Common myeloid progenitor, CD34-positive (primary cell): ENCODE measurements at regions not wholly inside any gene's neighbourhood (a gene's known extent, or its start where the extent isn't known, plus 50 kb on each side); places are given as distances from the start of the nearest gene placed in this dataset.

ENCODE experiments used
- CTCF ChIA-PET: fragments of 350-600 bp; sonication (Branson Sonifier 250); formaldehyde crosslinking; loops from one replicate; lab custom pipeline; 2021; ENCODE audit warnings: antibody characterized with exemption; lab: Charles Lee
- POLR2A ChIA-PET: fragments of 350-600 bp; sonication (Branson Sonifier 250); formaldehyde crosslinking; loops from one replicate; lab custom pipeline; 2021; ENCODE audit warnings: antibody characterized with exemption; lab: Charles Lee
- DNase-seq, 3 donors: peaks; one replicate each; pipeline versions ENCODE4 v3.0.0 to v3.0.0-alpha.2; 2013
- H3K27ac ChIP-seq, 2 experiments: 1 replicate in 1 of 2; 2 replicates in 1 of 2; pipeline ENCODE4 v1.7.0; 2013; ENCODE audit warnings: inconsistent platforms in 2 of 2, low read length in 2 of 2, mild to moderate bottlenecking in 2 of 2, low read depth in 1 of 2, moderate library complexity in 1 of 2; ENCODE audit not compliant: severe bottlenecking in 2 of 2, insufficient read depth in 1 of 2, poor library complexity in 1 of 2
- H3K27me3 ChIP-seq, 5 experiments: replicated peaks in 2 of 5; 1 replicate in 3 of 5; 2 replicates in 2 of 5; pipeline versions ENCODE4 v1.6.1 to v1.7.0; 2013; ENCODE audit warnings: low read length in 4 of 5, mild to moderate bottlenecking in 2 of 5, moderate library complexity in 2 of 5, inconsistent platforms in 1 of 5; ENCODE audit not compliant: insufficient read depth in 5 of 5, control insufficient read depth in 4 of 5
- H3K36me3 ChIP-seq, 4 experiments: 1 replicate in 2 of 4; 2 replicates in 2 of 4; pipeline versions ENCODE4 v1.6.1 to v1.7.0; 2013; ENCODE audit warnings: low read length in 3 of 4, control low read depth in 1 of 4, mild to moderate bottlenecking in 1 of 4; ENCODE audit not compliant: control insufficient read depth in 4 of 4, insufficient read depth in 4 of 4
- H3K4me1 ChIP-seq, 4 experiments: 1 replicate in 3 of 4; 2 replicates in 1 of 4; pipeline versions ENCODE4 v1.6.1 to v1.7.1; 2013; ENCODE audit warnings: low read length in 3 of 4, mild to moderate bottlenecking in 3 of 4, control low read depth in 1 of 4, inconsistent platforms in 1 of 4, moderate library complexity in 1 of 4; ENCODE audit not compliant: control insufficient read depth in 4 of 4, insufficient read depth in 4 of 4; ENCODE audit errors: control extremely low read depth in 1 of 4
- H3K4me3 ChIP-seq, 7 experiments: 1 replicate in 4 of 7; 2 replicates in 3 of 7; pipeline versions ENCODE4 v1.5.1 to v1.7.0; 2013; ENCODE audit warnings: mild to moderate bottlenecking in 7 of 7, low read length in 6 of 7, moderate library complexity in 6 of 7, inconsistent platforms in 2 of 7, low read depth in 2 of 7, control low read depth in 1 of 7; ENCODE audit not compliant: insufficient read depth in 4 of 7, control insufficient read depth in 1 of 7; ENCODE audit errors: extremely low read depth in 1 of 7
- H3K9me3 ChIP-seq, 5 experiments: 1 replicate in 4 of 5; 2 replicates in 1 of 5; pipeline versions ENCODE4 v1.6.1 to v1.7.1; 2013; ENCODE audit warnings: low read length in 4 of 5, mild to moderate bottlenecking in 2 of 5, inconsistent platforms in 1 of 5, low read depth in 1 of 5, moderate library complexity in 1 of 5; ENCODE audit not compliant: control insufficient read depth in 4 of 5, insufficient read depth in 2 of 5; ENCODE audit errors: control extremely low read depth in 1 of 5
- WGBS: methylation state at CpG from one replicate; pipeline ENCODE4 v1.1.5; 2013; ENCODE audit not compliant: insufficient coverage; 5-methylcytosine and 5-hydroxymethylcytosine counted together

- Histone ChIP-seq H3K9me3 (peaks cover 0 to under 1% (median 0%) of the 10 kb centered on the region in 5 experiments), H3K27me3 (no peaks in the 10 kb centered on the region), H3K4me3 (no peak overlapping the region), H3K27ac (no peak overlapping the region), H3K4me1 (peaks cover 0 to 10% (median 2%) of the 10 kb centered on the region in 4 experiments), H3K36me3 (peaks cover 0 to 22% (median 7%) of the 10 kb centered on the region in 4 experiments)
- no peak for DNase-seq
- WGBS, result 96% methylated on average over 20 of the region's 20 CpGs
- ChIA-PET POLR2A (no interaction called here), CTCF (no interaction called here)
Observed at GRCh38 chr14:105837349-105838063, 311.1 kb downstream of the TMEM121 start.

GRCh38 chr14:105838107-105838506, 311.7 kb downstream of the TMEM121 start:
- DNase-seq, result no peak
- WGBS, result 82% methylated on average over 10 of the region's 11 CpGs
- CTCF ChIA-PET, result interaction anchor here (0.7 kb wide), 1 partner anchor 16 kb away, joined by 3 read pairs; no protein-coding TSS in a partner anchor
- Histone ChIP-seq H3K27me3 (no peaks in the 10 kb centered on the region), H3K4me1 (peaks cover 0 to 10% (median 2%) of the 10 kb centered on the region in 4 experiments), H3K9me3 (no peaks in the 10 kb centered on the region), H3K4me3 (no peak overlapping the region), H3K36me3 (peaks cover 0 to 22% (median 7%) of the 10 kb centered on the region in 4 experiments), H3K27ac (no peak overlapping the region)
- POLR2A ChIA-PET, result no interaction called here

DNA sequence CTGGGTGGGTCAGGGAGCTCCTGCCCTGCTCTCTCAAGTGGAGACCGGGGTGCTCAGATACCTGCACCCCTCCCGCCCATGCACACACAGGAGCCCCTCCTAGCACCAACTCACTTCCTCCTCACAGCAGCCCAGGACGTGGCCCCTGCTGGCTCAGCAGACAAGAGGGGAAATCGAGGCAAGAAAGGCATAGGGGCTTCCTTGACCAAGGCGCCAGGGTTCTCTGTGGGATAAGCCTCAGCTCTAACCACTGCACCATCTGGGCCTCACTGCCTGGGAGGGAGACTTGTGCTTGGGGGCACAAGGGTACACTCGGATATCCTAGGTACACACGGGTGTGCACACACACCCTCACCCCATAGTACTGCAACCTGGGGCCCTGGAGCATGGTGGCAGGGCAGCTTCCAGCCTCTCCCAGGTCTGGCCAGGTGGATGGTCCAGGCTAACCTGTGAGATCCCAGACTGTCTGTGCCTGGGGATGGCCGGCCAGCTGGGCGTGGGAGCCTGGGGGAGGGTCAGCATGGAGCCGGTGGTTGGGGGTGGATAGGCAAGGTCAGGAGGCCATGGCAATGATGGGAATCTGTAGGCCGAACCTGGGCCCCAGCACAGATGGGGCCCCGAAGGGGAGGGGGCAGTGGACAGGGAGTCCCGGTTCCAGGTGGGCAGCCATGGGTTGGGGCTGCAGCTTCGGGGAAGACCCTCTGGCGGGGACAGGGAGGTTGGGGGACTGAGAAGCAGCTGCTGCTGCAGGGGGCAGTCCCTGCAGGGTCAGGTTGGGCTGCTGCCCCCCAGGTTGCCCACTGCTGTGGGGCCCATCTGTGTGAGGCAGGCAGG, 312.4 kb downstream of the TMEM121 start:
- peaks cover 0 to 29% (median 10%) of the 10 kb centered on the region in 4 experiments for H3K36me3 ChIP-seq
- WGBS, result 87% methylated on average over 11 of the region's 15 CpGs
- CTCF ChIA-PET, result interaction anchor here (0.7 kb wide), 1 partner anchor 16 kb away, joined by 3 read pairs; no protein-coding TSS in a partner anchor
- no peaks in the 10 kb centered on the region for H3K27me3 ChIP-seq
- peaks cover 0 to 10% (median 2%) of the 10 kb centered on the region in 4 experiments for H3K4me1 ChIP-seq
- H3K27ac ChIP-seq, result no peak overlapping the region
- no peaks in the 10 kb centered on the region for H3K9me3 ChIP-seq
- DNase-seq, result no peak
- H3K4me3 ChIP-seq, result no peak overlapping the region
- POLR2A ChIA-PET, result interaction anchor here (0.6 kb wide), 1 partner anchor 13 kb away, joined by 3 read pairs; no protein-coding TSS in a partner anchor

- Histone ChIP-seq H3K9me3 (no peaks in the 10 kb centered on the region), H3K27ac (no peak overlapping the region), H3K4me1 (peaks cover 0 to 10% (median 2%) of the 10 kb centered on the region in 4 experiments), H3K36me3 (peaks cover 0 to 37% (median 14%) of the 10 kb centered on the region in 4 experiments), H3K4me3 (no peak overlapping the region), H3K27me3 (no peaks in the 10 kb centered on the region)
- ChIA-PET CTCF (no interaction called here), POLR2A (interaction anchor here (0.6 kb wide), 1 partner anchor 14 kb away, joined by 3 read pairs; no protein-coding TSS in a partner anchor)
- 91% methylated on average over 17 of the region's 20 CpGs for WGBS
- no peak for DNase-seq
Observed at GRCh38 chr14:105839425-105840265, 313.3 kb downstream of the TMEM121 start.

- 95% methylated on average over 29 of the region's 32 CpGs for WGBS
- Histone ChIP-seq H3K36me3 (peaks cover under 1 to 44% (median 18%) of the 10 kb centered on the region in 4 experiments), H3K27me3 (no peaks in the 10 kb centered on the region), H3K4me1 (peaks cover 0 to 10% (median 2%) of the 10 kb centered on the region in 4 experiments), H3K9me3 (no peaks in the 10 kb centered on the region), H3K27ac (no peak overlapping the region), H3K4me3 (no peak overlapping the region)
- no peak for DNase-seq
- ChIA-PET POLR2A (no interaction called here), CTCF (no interaction called here)
Observed at GRCh38 chr14:105840266-105841021, 314.1 kb downstream of the TMEM121 start.
